GM12872 (cell line): ENCODE measurements at regions not wholly inside any gene's neighbourhood (a gene's known extent, or its start where the extent isn't known, plus 50 kb on each side); places are given as distances from the start of the nearest gene placed in this dataset.

Experiments
- CTCF ChIP-seq: IDR thresholded peaks from 3 replicates; pipeline ENCODE4 v1.5.1; 2011; ENCODE audit warnings: low read depth, mild to moderate bottlenecking, low read length, moderate library complexity; ENCODE audit not compliant: insufficient read depth

- no peak for TF ChIP-seq CTCF
Observed at GRCh38 chr15:31179693-31180092, 78.2 kb upstream of the TRPM1 start.

- TF ChIP-seq CTCF = no peak
Observed at GRCh38 chr15:31193291-31193690, 91.8 kb upstream of the TRPM1 start.

- TF ChIP-seq CTCF = no peak
Observed at GRCh38 chr15:31195871-31196270, 94.3 kb upstream of the TRPM1 start.

- TF ChIP-seq CTCF = peak; percentile 93
Observed at GRCh38 chr15:31197497-31198414, 96.2 kb upstream of the TRPM1 start.

GRCh38 chr15:31200735-31201151 lies 99.2 kb upstream of the TRPM1 start:
- TF ChIP-seq CTCF = peak; percentile 72

- no peak for TF ChIP-seq CTCF
Observed at GRCh38 chr15:31202953-31203352, 101.4 kb upstream of the TRPM1 start.

GRCh38 chr15:31203999-31204398 lies 102.5 kb upstream of the TRPM1 start:
- TF ChIP-seq CTCF = no peak
